CD1c-positive myeloid dendritic cell (primary cell): ENCODE measurements at regions not wholly inside any gene's neighbourhood (a gene's known extent, or its start where the extent isn't known, plus 50 kb on each side); places are given as distances from the start of the nearest gene placed in this dataset.
"Not testable (repeated sequence)": the region's sequence is repeated elsewhere in the genome, so short reads cannot be mapped to it uniquely, and the experiment has no call there.

Source experiments
- DNase-seq: peaks from one replicate; pipeline ENCODE4 v3.0.0-alpha.2; 2016; ENCODE audit errors: extremely low spot score

GRCh38 chr16:58882292-58882691, 148.2 kb upstream of the GOT2 start:
- peak; percentile 60 for DNase-seq

GRCh38 chr16:58878641-58879040, 144.5 kb upstream of the GOT2 start:
- DNase-seq, result not testable (repeated sequence)

- no peak for DNase-seq
Measured at GRCh38 chr16:58866935-58867334, 132.8 kb upstream of the GOT2 start.

DNA sequence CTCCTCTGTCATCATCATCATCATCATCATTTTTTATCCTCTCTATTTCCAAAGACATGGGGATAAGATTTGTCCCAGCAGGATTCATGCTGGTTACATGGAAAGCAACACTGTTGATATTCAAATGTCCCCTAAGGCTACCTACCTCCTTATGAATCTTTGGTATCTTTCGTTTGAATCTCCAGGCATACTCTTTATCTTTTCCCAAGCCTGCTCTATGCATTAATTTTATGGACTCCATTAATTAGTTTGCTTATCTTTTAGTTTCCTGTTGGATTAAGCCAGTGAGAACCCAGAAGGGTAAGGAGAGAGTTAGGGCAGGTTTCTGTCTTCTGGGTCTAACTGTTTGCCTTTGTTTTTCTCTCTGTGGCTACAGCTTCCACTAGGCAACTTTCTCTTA, 129.6 kb upstream of the GOT2 start:
- no peak for DNase-seq

- DNase-seq, result no peak
Measured at GRCh38 chr16:58863042-58863441, 128.9 kb upstream of the GOT2 start.

- no peak for DNase-seq
Measured at GRCh38 chr16:58862334-58863021, 128.4 kb upstream of the GOT2 start.

DNA sequence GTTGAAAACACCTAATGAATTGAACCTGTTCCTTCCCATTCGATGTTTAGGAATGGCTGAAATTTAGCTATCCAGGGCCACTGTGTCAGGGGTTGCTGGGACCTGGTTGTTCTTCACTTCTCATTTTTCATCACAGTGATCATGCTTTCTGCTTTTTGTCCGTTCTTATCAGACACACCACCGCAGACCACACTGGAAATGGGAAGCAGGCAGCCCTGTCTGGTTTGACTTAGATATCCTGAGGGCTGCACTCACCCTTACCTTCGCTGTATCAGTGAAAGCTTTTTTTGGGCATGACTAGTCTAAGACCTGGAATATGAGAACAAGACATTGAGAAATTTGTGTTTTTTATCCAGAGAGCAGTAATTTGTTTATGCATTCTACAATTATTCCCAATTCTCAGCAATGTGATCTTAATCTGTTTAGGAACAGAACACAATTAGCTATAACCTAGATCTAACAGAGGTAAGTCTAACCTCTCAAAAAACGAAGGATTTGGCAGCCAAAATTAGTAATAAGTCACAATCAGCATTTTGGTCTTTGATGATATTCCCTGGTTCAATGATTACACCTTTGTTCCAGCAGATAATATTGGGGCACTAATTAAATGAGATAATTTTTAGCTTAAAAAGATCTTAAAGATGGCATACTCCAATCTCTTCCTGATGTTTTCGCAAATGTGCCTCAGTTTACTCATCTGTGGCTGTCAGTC, 126.0 kb upstream of the GOT2 start:
- peak; percentile 11 for DNase-seq

GRCh38 chr16:58858577-58858976, 124.5 kb upstream of the GOT2 start:
- not testable (repeated sequence) for DNase-seq

- no peak for DNase-seq
Measured at GRCh38 chr16:58855291-58855863, 121.3 kb upstream of the GOT2 start.

GRCh38 chr16:58853854-58854791, 120.0 kb upstream of the GOT2 start:
- no peak for DNase-seq

- DNase-seq, result no peak
Measured at GRCh38 chr16:58850678-58851020, 116.5 kb upstream of the GOT2 start.

- no peak for DNase-seq
Measured at GRCh38 chr16:58850019-58850677, 116.0 kb upstream of the GOT2 start.

- no peak for DNase-seq
Measured at GRCh38 chr16:58848662-58849002, 114.5 kb upstream of the GOT2 start.

DNA sequence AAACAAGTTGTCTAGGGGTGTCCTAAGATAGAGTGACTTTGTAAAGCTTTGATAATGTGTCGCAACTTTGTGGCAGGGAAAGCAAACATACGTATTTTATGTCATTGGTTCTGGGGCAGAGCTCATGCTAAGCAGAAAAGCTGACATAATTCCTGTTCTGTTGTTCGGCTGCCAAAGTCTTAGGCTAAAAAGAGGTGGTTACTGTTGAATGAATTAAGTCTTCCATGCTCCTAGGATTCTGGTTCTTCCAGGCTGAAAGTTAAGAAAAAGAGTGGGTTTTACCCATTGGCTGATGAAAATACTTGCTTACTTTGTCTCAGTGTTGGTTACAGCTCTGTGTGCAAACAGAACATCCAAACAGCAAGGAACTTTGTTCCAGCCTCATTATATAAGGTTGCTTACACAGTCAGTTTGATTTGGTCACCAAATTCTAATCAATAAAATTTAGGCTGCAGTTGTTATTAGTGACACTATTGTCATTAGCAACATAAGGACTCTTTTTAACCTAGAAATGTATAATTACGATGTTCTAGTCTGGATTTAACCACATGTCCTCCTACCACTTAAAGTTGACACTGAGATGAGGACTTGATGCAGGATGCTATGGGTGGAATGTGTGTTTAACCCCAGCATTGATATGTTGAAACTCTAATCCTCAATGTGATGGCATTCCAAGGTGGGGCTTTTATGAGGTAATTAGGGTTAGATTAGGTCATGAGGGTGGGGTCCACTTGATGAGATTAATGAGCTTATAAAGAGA, 114.0 kb upstream of the GOT2 start:
- DNase-seq, result no peak

DNA sequence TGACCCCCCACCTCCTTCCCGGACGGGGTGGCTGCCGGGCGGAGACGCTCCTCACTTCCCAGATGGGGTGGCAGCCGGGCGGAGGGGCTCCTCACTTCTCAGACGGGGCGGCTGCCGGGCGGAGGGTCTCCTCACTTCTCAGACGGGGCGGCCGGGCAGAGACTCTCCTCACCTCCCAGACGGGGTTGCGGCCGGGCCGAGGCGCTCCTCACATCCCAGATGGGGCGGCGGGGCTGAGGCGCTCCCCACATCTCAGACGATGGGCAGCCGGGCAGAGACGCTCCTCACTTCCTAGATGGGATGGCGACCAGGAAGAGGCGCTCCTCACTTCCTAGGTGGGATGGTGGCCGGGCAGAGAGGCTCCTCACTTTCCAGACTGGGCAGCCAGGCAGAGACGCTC, 112.1 kb upstream of the GOT2 start:
- DNase-seq, result not testable (repeated sequence)

- peak; percentile 39 for DNase-seq
Measured at GRCh38 chr16:58843675-58844074, 109.6 kb upstream of the GOT2 start.

DNA sequence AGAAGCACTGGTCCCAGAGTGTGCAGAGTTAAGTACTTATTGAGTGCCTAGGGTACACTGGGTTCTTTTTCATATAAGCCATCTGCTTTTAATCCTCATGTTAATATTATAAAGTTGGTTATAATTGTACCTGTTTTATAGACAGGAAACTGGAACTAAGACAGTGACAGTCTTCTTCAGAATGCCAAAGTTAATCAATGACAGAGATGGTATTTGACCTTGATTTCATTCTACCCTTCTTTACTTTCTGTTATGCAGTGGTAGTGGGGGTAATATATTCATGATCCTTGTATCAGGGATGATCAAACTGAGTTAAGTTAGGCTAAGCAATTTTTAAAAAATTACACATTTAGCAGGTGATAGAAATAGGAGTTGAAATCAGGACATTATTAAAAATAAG, 108.6 kb upstream of the GOT2 start:
- DNase-seq, result no peak

DNA sequence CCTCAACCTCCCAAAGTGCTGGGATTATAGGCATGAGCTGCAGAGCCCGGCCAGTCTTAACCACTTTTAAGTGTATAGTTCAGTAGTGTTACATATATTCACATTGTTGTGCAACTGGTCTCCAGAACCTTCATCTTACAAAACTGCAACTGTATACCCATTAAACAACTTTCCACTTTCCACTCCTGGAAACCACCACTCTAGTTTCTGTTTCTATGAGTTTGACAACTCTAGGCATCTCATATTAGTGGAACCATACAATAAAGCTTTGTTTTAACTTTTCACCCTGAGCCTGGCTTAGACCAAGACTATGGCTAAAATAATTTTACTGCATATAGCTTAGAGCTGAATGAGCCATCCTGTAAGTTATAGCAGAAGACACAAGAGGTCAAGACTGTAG, 108.0 kb upstream of the GOT2 start:
- no peak for DNase-seq

- no peak for DNase-seq
Measured at GRCh38 chr16:58837950-58838349, 103.8 kb upstream of the GOT2 start.

DNA sequence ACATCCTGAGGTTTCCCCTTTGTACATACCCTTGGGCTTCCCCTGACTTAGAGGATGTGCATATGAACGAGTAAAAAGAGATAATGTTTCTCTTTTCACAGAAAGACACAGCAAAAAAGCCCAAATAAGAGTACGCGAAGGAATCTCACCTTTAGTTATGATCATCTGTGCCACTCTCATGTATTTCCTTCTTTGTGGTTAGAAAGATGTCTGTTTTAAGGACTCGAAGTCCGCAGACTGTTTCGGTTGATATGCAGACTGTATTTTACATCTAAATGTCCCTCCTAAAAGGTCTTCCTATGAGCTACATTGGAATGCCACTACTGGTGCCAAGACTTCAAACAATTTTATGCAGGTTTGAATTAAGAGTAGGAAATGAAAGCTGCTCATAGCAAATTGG, 102.3 kb upstream of the GOT2 start:
- no peak for DNase-seq

GRCh38 chr16:58832386-58832895, 98.3 kb upstream of the GOT2 start:
- no peak for DNase-seq
